Smooth muscle cell (in vitro differentiated cells): ENCODE measurements at regions not wholly inside any gene's neighbourhood (a gene's known extent, or its start where the extent isn't known, plus 50 kb on each side); places are given as distances from the start of the nearest gene placed in this dataset.
"Not testable (repeated sequence)": the region's sequence is repeated elsewhere in the genome, so short reads cannot be mapped to it uniquely, and the experiment has no call there.

Experiments used
- DNase-seq: peaks from one replicate; lab custom pipeline; 2025; ENCODE audit not compliant: unreplicated experiment; lab: John Stamatoyannopoulos, UW
- H2AFZ ChIP-seq: fragments of 200-600 bp; sonication (generic); 2 replicates; pipeline ENCODE4 v1.6.0; 2016; ENCODE audit warnings: antibody characterized with exemption, low read depth, mild to moderate bottlenecking
- H3F3A ChIP-seq: fragments of 200-600 bp; sonication (generic); 2 replicates; pipeline ENCODE4 v1.6.0; 2017; ENCODE audit warnings: antibody characterized with exemption, low read depth
- H3K27ac ChIP-seq: fragments of 200-600 bp; sonication (generic); 2 replicates; pipeline ENCODE4 v1.5.1; 2016; ENCODE audit warnings: low read depth, mild to moderate bottlenecking
- H3K27me3 ChIP-seq: fragments of 200-600 bp; sonication (generic); 2 replicates; pipeline ENCODE4 v1.6.1; 2016; ENCODE audit warnings: low read depth, mild to moderate bottlenecking
- H3K36me3 ChIP-seq: fragments of 200-600 bp; sonication (generic); 2 replicates; pipeline ENCODE4 v1.5.1; 2016; ENCODE audit warnings: low read depth
- H3K4me1 ChIP-seq: fragments of 200-600 bp; sonication (generic); 2 replicates; pipeline ENCODE4 v1.5.1; 2016; ENCODE audit warnings: low read depth
- H3K4me2 ChIP-seq: fragments of 200-600 bp; sonication (generic); 2 replicates; pipeline ENCODE4 v1.6.0; 2016; ENCODE audit warnings: mild to moderate bottlenecking
- H3K4me3 ChIP-seq: fragments of 200-600 bp; sonication (generic); 2 replicates; pipeline ENCODE4 v1.5.1; 2016; ENCODE audit warnings: mild to moderate bottlenecking
- H3K79me2 ChIP-seq: fragments of 200-600 bp; sonication (generic); 2 replicates; pipeline ENCODE4 v1.6.0; 2016; ENCODE audit warnings: low read depth, mild to moderate bottlenecking
- H3K9ac ChIP-seq: fragments of 200-600 bp; sonication (generic); 2 replicates; pipeline ENCODE4 v1.6.0; 2016; ENCODE audit warnings: low read depth
- H3K9me3 ChIP-seq: fragments of 200-600 bp; sonication (generic); replicated peaks from 2 replicates; pipeline ENCODE4 v1.5.1; 2016; ENCODE audit warnings: low read depth
- H4K20me1 ChIP-seq: fragments of 200-600 bp; sonication (generic); 2 replicates; pipeline ENCODE4 v1.6.0; 2016; ENCODE audit warnings: low read depth
- WGBS: methylation state at CpG from one replicate; pipeline ENCODE4 v1.1.7; 2016; ENCODE audit warnings: low lambda C conversion rate; 5-methylcytosine and 5-hydroxymethylcytosine counted together
- TF ChIP-seq, protein P1 (sequence below): fragments of 200-600 bp; sonication (generic); IDR thresholded peaks from 2 replicates; pipeline ENCODE4 v1.5.1; 2017; ENCODE audit warnings: borderline replicate concordance, mild to moderate bottlenecking, antibody characterized with exemption; ENCODE audit not compliant: insufficient read depth, poor library complexity, severe bottlenecking

DNA sequence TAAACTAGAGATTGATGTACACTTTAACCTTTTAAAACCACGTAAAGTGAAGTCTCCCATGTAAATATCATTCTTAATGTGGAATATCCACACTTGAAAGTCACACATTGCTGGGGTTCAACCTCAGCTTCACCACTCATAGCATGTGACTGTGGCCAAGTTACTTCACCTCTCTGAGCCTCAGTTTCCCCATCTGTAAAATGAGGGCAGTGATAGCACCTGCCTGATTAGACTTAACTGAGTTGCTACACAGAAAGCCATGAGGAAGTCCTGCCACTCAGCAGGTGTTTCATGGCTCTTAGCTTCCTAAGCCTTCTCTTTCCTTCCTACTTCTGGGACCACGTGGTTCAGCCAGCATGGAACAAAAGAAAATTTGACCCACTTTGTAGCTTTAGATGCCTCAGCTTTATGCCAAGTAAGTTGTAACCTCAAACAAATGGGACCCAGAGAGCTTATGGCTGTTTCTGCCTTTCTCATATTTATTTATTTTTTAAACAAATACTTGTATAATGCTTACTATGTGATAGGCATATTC, 277.3 kb upstream of the KLF3 start:
- no peak overlapping the region for H3K4me3 ChIP-seq
- H3K4me2 ChIP-seq: no peak overlapping the region
- no peaks in the 10 kb centered on the region for H3K79me2 ChIP-seq
- H3K27me3 ChIP-seq: no peaks in the 10 kb centered on the region
- no peak for DNase-seq
- H4K20me1 ChIP-seq: no peaks in the 10 kb centered on the region
- H3K9me3 ChIP-seq: peaks cover 4% of the 10 kb centered on the region
- H2AFZ ChIP-seq: no peak overlapping the region
- no peak overlapping the region for H3K27ac ChIP-seq
- peaks cover 14% of the 10 kb centered on the region for H3K4me1 ChIP-seq
- H3F3A ChIP-seq: peaks cover 4% of the 10 kb centered on the region
- TF ChIP-seq, protein P1, sequence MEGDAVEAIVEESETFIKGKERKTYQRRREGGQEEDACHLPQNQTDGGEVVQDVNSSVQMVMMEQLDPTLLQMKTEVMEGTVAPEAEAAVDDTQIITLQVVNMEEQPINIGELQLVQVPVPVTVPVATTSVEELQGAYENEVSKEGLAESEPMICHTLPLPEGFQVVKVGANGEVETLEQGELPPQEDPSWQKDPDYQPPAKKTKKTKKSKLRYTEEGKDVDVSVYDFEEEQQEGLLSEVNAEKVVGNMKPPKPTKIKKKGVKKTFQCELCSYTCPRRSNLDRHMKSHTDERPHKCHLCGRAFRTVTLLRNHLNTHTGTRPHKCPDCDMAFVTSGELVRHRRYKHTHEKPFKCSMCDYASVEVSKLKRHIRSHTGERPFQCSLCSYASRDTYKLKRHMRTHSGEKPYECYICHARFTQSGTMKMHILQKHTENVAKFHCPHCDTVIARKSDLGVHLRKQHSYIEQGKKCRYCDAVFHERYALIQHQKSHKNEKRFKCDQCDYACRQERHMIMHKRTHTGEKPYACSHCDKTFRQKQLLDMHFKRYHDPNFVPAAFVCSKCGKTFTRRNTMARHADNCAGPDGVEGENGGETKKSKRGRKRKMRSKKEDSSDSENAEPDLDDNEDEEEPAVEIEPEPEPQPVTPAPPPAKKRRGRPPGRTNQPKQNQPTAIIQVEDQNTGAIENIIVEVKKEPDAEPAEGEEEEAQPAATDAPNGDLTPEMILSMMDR: no peak
- 89% methylated on average over 2 of the region's 2 CpGs for WGBS
- no peak overlapping the region for H3K9ac ChIP-seq
- H3K36me3 ChIP-seq: no peaks in the 10 kb centered on the region

DNA sequence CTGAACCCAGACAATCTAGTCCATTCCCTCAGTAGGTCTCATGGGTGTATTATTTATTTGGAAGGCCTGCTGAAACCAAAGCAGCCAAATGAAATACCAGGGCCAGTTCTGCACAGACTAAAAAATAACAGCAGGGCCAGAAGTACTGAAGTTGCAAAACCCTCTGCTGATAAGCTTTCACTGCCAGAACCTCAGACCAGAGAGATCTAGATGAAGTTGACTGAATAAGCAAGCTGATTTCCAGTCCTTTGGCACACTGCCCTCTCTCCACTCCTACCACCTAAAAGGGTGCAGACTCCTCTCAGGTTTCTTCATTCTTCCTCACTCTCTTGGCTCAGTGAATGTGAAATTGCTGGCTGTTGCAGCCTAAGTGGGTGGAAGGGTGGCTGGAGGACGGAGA, 276.7 kb upstream of the KLF3 start:
- DNase-seq: no peak
- no peak overlapping the region for H2AFZ ChIP-seq
- WGBS: 37% methylated on average over 1 of the region's 1 CpG

DNA sequence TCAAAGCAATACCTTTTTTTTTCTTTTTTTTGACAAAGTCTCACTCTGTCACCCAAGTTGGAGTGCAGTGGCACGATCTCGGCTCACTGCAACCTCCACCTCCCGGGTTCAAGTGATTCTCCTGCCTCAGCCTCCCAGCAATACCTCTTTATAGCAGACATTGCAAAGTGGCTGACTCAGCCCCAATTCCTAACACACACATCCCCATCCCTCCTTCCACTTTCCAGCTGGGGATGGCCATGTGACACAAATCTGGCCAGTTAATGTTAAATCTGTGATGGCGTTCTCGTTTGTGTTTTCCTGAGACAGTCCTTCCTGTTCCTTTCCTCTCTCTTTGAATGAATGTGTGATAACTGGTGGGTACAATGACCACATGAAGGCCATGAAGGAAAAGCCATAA, 276.2 kb upstream of the KLF3 start:
- Histone ChIP-seq H2AFZ (peak overlapping the region; percentile 64), H3K79me2 (no peaks in the 10 kb centered on the region), H3K9me3 (peaks cover 4% of the 10 kb centered on the region), H3K4me1 (peaks cover 6% of the 10 kb centered on the region), H4K20me1 (no peaks in the 10 kb centered on the region), H3K36me3 (no peaks in the 10 kb centered on the region), H3K9ac (no peak overlapping the region), H3K4me2 (peak overlapping the region; percentile 16), H3F3A (peaks cover 4% of the 10 kb centered on the region), H3K4me3 (no peak overlapping the region), H3K27me3 (no peaks in the 10 kb centered on the region), H3K27ac (peak overlapping the region; percentile 49)
- 58% methylated on average over 5 of the region's 5 CpGs for WGBS
- DNase-seq: no peak
- TF ChIP-seq, protein P1: no peak

More for the DNA sequence above, 276.7 kb upstream of the KLF3 start:
- peaks cover 4% of the 10 kb centered on the region for H3F3A ChIP-seq
- peaks cover 4% of the 10 kb centered on the region for H3K9me3 ChIP-seq
- TF ChIP-seq, protein P1: no peak
- H3K27me3 ChIP-seq: no peaks in the 10 kb centered on the region
- peaks cover 10% of the 10 kb centered on the region for H3K4me1 ChIP-seq
- H4K20me1 ChIP-seq: no peaks in the 10 kb centered on the region
- H3K4me3 ChIP-seq: no peak overlapping the region
- H3K4me2 ChIP-seq: peak overlapping the region; percentile 16
- H3K27ac ChIP-seq: no peak overlapping the region
- H3K36me3 ChIP-seq: no peaks in the 10 kb centered on the region
- H3K9ac ChIP-seq: no peak overlapping the region
- H3K79me2 ChIP-seq: no peaks in the 10 kb centered on the region

DNA sequence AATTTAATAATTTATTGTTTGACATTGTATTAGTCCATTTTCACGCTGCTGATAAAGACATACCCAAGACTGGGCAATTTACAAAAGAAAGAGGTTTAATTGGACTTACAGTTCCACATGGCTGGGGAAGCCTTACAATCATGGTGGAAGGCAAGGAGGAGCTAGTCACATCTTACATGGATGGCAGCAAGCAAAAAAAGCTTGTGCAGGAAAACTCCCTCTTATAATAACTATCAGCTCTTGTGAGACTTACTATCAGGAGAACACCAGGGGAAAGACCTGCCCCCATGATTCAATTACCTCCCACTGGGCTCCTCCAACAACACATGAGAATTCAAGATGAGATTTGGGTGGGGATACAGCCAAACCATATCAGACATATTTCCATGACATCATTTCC, 275.1 kb upstream of the KLF3 start:
- not testable (repeated sequence) for H3K4me1 ChIP-seq, H3K9ac ChIP-seq, H3K79me2 ChIP-seq, H3K4me2 ChIP-seq, H3K4me3 ChIP-seq, DNase-seq, H3F3A ChIP-seq, H3K36me3 ChIP-seq, H4K20me1 ChIP-seq, H3K9me3 ChIP-seq, H2AFZ ChIP-seq, H3K27me3 ChIP-seq, H3K27ac ChIP-seq
- WGBS: 100% methylated on average over 1 of the region's 1 CpG
